Endodermal cell (in vitro differentiated cells): ENCODE measurements at regions not wholly inside any gene's neighbourhood (a gene's known extent, or its start where the extent isn't known, plus 50 kb on each side); places are given as distances from the start of the nearest gene placed in this dataset.

Experiments used
- DNase-seq: peaks from one replicate; pipeline ENCODE4 v3.0.0-alpha.2; 2017
- H3K27ac ChIP-seq: 2 replicates; pipeline ENCODE4 v1.5.1; 2013; ENCODE audit warnings: mild to moderate bottlenecking, low read depth, low read length, moderate library complexity
- H3K27me3 ChIP-seq: 2 replicates; pipeline ENCODE4 v1.6.1; 2013; ENCODE audit warnings: mild to moderate bottlenecking, low read length, moderate library complexity; ENCODE audit not compliant: insufficient read depth, control insufficient read depth, poor library complexity, severe bottlenecking
- H3K36me3 ChIP-seq: 2 replicates; pipeline ENCODE4 v1.7.0; 2013; ENCODE audit warnings: mild to moderate bottlenecking, low read length, moderate library complexity; ENCODE audit not compliant: control insufficient read depth, insufficient read depth
- H3K4me1 ChIP-seq: one replicate; pipeline ENCODE4 v1.7.0; 2013; ENCODE audit warnings: low read length; ENCODE audit not compliant: control insufficient read depth, insufficient read depth
- H3K4me3 ChIP-seq: 2 replicates; pipeline ENCODE4 v1.5.1; 2013; ENCODE audit warnings: mild to moderate bottlenecking, low read length, moderate library complexity
- H3K9ac ChIP-seq: 2 replicates; pipeline ENCODE4 v1.6.1; 2013; ENCODE audit warnings: mild to moderate bottlenecking, low read length, moderate library complexity; ENCODE audit not compliant: poor library complexity, severe bottlenecking; ENCODE audit errors: extremely low read depth
- H3K9me3 ChIP-seq: 2 replicates; pipeline ENCODE4 v1.6.1; 2013; ENCODE audit warnings: mild to moderate bottlenecking, low read length, moderate library complexity; ENCODE audit not compliant: control insufficient read depth
- H3K27ac Mint-ChIP-seq: 2 replicates; pipeline ENCODE4 v1.8.0; 2020; ENCODE audit warnings: mixed read lengths
- H3K27me3 Mint-ChIP-seq: 2 replicates; pipeline ENCODE4 v1.8.0; 2021; ENCODE audit warnings: mild to moderate bottlenecking, mixed read lengths; ENCODE audit not compliant: insufficient read depth
- H3K36me3 Mint-ChIP-seq: 2 replicates; pipeline ENCODE4 v1.8.0; 2020; ENCODE audit warnings: low read depth, mixed read lengths
- H3K4me1 Mint-ChIP-seq: 2 replicates; pipeline ENCODE4 v1.8.0; 2020; ENCODE audit warnings: mixed read lengths
- H3K4me3 Mint-ChIP-seq: 2 replicates; pipeline ENCODE4 v1.8.0; 2020; ENCODE audit warnings: mild to moderate bottlenecking, moderate library complexity, mixed read lengths
- H3K9me3 Mint-ChIP-seq: 2 replicates; pipeline ENCODE4 v1.8.0; 2020; ENCODE audit warnings: mild to moderate bottlenecking, mixed read lengths
- WGBS, 2 experiments: methylation state at CpG; one replicate each; pipeline versions ENCODE4 v1.1.5 to v1.1.7; 2013; ENCODE audit warnings: missing lambda C conversion rate in 2 of 2, mixed read lengths in 1 of 2; ENCODE audit not compliant: insufficient coverage in 1 of 2, insufficient read length in 1 of 2; 5-methylcytosine and 5-hydroxymethylcytosine counted together
- TF ChIP-seq, protein P1 (sequence below): fragments of 200-600 bp; sonication (generic); conservative IDR thresholded peaks from 2 replicates; pipeline ENCODE4 v1.5.0; 2021; ENCODE audit warnings: antibody characterized with exemption, mild to moderate bottlenecking

DNA sequence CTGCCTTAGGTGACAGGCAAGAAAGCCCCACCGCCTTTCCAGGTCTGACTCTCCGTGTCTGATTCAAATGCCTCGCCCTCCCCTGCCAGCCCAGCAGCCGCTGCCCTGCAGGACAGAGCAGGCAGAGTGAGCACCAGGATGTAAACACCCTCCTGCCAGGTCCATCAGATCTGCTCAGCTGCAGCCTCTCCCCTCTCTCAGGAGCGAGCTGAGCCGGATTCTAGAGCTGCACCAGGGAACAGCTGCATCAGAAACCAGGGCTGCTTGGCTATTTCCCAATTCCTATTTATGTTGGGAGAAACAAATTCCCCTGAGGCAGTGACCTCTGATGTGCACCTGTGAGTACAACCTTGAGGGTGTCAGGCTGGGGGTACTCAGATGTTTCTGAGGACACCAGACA lies 121.5 kb upstream of the ZMIZ1 start:
- Histone ChIP-seq H3K4me1 (peaks cover 3% of the 10 kb centered on the region), H3K36me3 (no peaks in the 10 kb centered on the region), H3K27ac (no peak overlapping the region), H3K9me3 (peaks cover 15% of the 10 kb centered on the region), H3K9ac (no peak overlapping the region), H3K27me3 (no peaks in the 10 kb centered on the region), H3K4me3 (no peak overlapping the region)
- Mint-ChIP-seq H3K4me1 (peaks cover 15% of the 10 kb centered on the region), H3K27ac (no peak overlapping the region), H3K9me3 (peaks cover 8% of the 10 kb centered on the region), H3K4me3 (no peak overlapping the region), H3K27me3 (no peaks in the 10 kb centered on the region), H3K36me3 (no peaks in the 10 kb centered on the region)
- no peak for DNase-seq
- TF ChIP-seq, protein P1, sequence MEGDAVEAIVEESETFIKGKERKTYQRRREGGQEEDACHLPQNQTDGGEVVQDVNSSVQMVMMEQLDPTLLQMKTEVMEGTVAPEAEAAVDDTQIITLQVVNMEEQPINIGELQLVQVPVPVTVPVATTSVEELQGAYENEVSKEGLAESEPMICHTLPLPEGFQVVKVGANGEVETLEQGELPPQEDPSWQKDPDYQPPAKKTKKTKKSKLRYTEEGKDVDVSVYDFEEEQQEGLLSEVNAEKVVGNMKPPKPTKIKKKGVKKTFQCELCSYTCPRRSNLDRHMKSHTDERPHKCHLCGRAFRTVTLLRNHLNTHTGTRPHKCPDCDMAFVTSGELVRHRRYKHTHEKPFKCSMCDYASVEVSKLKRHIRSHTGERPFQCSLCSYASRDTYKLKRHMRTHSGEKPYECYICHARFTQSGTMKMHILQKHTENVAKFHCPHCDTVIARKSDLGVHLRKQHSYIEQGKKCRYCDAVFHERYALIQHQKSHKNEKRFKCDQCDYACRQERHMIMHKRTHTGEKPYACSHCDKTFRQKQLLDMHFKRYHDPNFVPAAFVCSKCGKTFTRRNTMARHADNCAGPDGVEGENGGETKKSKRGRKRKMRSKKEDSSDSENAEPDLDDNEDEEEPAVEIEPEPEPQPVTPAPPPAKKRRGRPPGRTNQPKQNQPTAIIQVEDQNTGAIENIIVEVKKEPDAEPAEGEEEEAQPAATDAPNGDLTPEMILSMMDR = no peak
- WGBS, 2 experiments = 81 to 86% methylated on average over 5 to 6 of the region's 6 CpGs

DNA sequence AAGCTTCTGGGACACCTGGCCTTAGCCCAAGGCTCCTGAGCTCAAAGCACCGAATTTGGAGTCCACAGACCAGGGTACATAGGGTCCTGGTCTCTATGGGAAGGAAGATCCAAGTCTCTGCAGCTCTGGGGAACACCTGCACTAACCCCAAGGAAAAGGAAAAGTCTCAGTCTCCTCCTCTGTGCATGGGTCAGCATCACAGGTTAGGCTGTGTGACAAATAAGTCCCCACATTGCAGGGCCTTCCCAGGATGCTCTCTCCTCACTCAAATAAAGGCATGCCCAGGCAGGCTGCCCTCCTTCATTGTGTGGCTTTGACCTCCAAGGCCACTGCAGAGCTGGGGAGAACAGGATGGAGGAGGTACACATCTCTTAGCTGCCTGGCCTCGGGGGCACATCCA lies 121.0 kb upstream of the ZMIZ1 start:
- H3K27ac ChIP-seq = no peak overlapping the region
- no peaks in the 10 kb centered on the region for H3K27me3 ChIP-seq
- H3K36me3 ChIP-seq = no peaks in the 10 kb centered on the region
- no peaks in the 10 kb centered on the region for H3K27me3 Mint-ChIP-seq
- DNase-seq = no peak
- 87 to 100% methylated on average over 1 to 2 of the region's 2 CpGs for WGBS, 2 experiments
- H3K4me3 Mint-ChIP-seq = no peak overlapping the region
- H3K4me3 ChIP-seq = no peak overlapping the region
- peaks cover 10% of the 10 kb centered on the region for H3K9me3 ChIP-seq
- H3K36me3 Mint-ChIP-seq = no peaks in the 10 kb centered on the region
- TF ChIP-seq, protein P1 = no peak
- peaks cover 15% of the 10 kb centered on the region for H3K4me1 Mint-ChIP-seq
- peaks cover 4% of the 10 kb centered on the region for H3K9me3 Mint-ChIP-seq
- H3K4me1 ChIP-seq = peaks cover 3% of the 10 kb centered on the region
- H3K27ac Mint-ChIP-seq = no peak overlapping the region
- H3K9ac ChIP-seq = no peak overlapping the region

DNA sequence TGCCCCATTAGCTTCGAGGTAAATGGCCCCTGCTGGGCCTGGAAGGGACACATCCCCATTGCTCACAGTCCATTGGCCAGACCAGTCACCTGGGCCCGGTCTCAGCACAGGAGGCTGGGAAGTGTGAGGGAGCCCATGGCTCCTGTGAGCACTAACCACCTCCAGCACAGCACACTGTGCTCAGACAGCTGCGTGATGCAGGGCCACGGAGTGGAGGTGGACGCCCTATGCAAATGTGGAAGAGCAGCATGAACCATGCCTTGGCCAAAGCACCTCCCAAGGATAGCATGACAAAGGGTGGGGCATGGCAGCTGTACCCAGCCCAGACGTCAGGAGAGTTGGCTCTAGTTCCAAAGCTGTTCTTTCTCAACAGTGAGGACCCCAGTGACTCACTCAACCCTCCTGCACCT lies 120.1 kb upstream of the ZMIZ1 start:
- no peaks in the 10 kb centered on the region for H3K36me3 Mint-ChIP-seq
- Histone ChIP-seq H3K27ac (no peak overlapping the region), H3K4me3 (no peak overlapping the region), H3K27me3 (no peaks in the 10 kb centered on the region), H3K9me3 (peaks cover under 1% of the 10 kb centered on the region), H3K4me1 (peaks cover 3% of the 10 kb centered on the region), H3K9ac (no peak overlapping the region), H3K36me3 (no peaks in the 10 kb centered on the region)
- H3K4me3 Mint-ChIP-seq = no peak overlapping the region
- H3K27me3 Mint-ChIP-seq = no peaks in the 10 kb centered on the region
- 83 to 89% methylated on average over 6 of the region's 6 CpGs for WGBS, 2 experiments
- H3K9me3 Mint-ChIP-seq = no peaks in the 10 kb centered on the region
- TF ChIP-seq, protein P1 = no peak
- no peak overlapping the region for H3K27ac Mint-ChIP-seq
- H3K4me1 Mint-ChIP-seq = peaks cover 15% of the 10 kb centered on the region
- no peak for DNase-seq
